ENCODE measurements at regions not wholly inside any gene's neighbourhood (a gene's known extent, or its start where the extent isn't known, plus 50 kb on each side); places are given as distances from the start of the nearest gene placed in this dataset.

DNA sequence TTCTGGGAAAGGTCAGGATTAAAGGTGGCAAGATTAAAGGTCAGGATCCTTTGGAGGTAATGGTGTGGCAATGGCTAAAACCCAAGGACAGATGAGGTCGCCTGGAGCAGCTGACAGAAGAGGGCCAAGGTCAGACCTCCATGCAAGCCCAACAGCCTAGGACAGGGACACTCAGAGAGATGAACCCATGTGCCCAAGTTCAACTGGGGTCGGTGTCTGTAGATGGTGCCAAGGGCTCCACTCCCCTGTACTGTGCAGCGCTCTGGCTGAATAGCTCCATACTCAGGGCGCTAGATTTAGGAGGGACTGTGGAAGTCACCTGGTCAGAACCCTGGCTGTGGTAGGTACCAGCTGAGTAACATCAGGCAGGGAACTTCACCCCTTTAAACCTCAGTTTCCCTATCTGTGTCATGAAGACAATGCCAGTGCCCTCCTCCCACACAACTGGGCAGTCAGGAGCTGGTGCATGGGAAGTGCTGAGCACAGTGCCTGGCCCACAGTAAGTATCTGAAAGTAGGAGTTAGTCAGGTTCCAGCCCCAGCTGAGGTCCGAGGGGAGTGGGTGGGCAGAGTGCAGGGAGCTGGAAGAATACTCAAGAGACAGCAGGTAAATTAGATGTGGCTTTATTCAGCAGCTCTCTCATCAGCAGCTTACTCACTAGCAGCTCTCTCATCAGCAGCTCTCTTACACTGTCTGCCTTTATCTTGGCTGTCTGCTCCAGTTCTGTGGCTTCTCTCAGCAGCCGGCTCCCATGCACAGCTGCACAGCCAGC is 327.1 kb downstream of the GLRX3 start:
- Histone ChIP-seq H3K4me1 (no peaks in the 10 kb centered on the region), H3K9me3 (no peaks in the 10 kb centered on the region; the same call in 2 of the 3 replicates), H3K4me3 (no peak overlapping the region), H3K27ac (no peak overlapping the region), H3K4me2 (no peak overlapping the region)
- ChIA-PET POLR2A (no interaction called here), CTCF (no interaction called here)
- TF ChIP-seq FOSB (CRISPR knock-in tag; IDR thresholded peaks at IDR 0.05) (no peak), RCOR1 (IDR thresholded peaks at IDR 0.05; ENCODE audit: low read depth, low read length) (no peak), JUN (IDR thresholded peaks at IDR 0.05) (no peak), KDM5A (IDR thresholded peaks at IDR 0.05) (no peak), TP53 (CRISPR knock-in tag; IDR thresholded peaks at IDR 0.05) (no peak), SREBF2 (IDR thresholded peaks at IDR 0.05) (no peak), EP300 (IDR thresholded peaks at IDR 0.05) (no peak), MAZ (IDR thresholded peaks at IDR 0.05; ENCODE audit: borderline replicate concordance, low read depth, low read length) (no peak), MAFK (IDR thresholded peaks at IDR 0.05; ENCODE audit: partially characterized antibody) (no peak), JUNB (IDR thresholded peaks at IDR 0.05) (no peak), HOXB5 (CRISPR knock-in tag; IDR thresholded peaks at IDR 0.05) (no peak), CEBPB (IDR thresholded peaks at IDR 0.05) (no peak), ZFP36 (IDR thresholded peaks at IDR 0.05; ENCODE audit: borderline replicate concordance, partially characterized antibody) (no peak), KDM1A (IDR thresholded peaks at IDR 0.05; ENCODE audit: low read depth) (no peak), GATA3 (IDR thresholded peaks at IDR 0.05; ENCODE audit: borderline replicate concordance) (no peak), RFX5 (IDR thresholded peaks at IDR 0.05) (no peak), HOXA7 (CRISPR knock-in tag; IDR thresholded peaks at IDR 0.05) (no peak), BHLHE40 (IDR thresholded peaks at IDR 0.05; ENCODE audit: low read depth, low read length) (no peak), HEYL (CRISPR knock-in tag; IDR thresholded peaks at IDR 0.05) (no peak)
- TF ChIP-seq, protein P1, sequence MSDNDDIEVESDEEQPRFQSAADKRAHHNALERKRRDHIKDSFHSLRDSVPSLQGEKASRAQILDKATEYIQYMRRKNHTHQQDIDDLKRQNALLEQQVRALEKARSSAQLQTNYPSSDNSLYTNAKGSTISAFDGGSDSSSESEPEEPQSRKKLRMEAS (IDR thresholded peaks at IDR 0.05): no peak
- no peak for ATAC-seq
- DNase-seq (ENCODE audit: low read depth in 1 of 2, low spot score in 1 of 2): no peak
- 5% methylated on average over 5 of the region's 6 CpGs for WGBS (ENCODE audit: missing lambda C conversion rate)
- no peak for FAIRE-seq

DNA sequence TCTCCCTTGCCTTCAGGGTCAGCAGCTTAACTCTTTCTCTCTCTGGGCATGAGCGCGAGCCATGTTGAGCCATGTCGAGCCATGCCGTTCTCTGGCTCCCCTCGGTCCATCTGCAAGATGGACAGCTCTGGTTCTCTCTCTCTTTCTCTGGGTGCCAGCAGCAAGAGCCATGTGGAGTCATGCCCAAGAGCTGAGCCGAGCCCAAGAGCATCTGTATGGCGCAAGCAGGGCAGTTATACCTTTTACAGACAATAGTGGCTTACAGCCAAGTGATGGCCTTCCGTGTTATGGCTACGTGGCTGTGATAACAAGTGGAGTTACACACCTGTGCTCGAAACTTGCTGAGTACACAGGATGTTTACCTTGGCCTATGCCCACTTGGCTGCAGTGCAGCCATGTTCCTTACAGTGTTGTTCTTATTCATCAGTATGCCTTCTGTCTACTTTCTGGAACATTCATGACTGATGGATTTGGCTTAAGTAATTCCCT is 327.7 kb downstream of the GLRX3 start:
- Histone ChIP-seq H3K4me3 (no peak overlapping the region), H3K27ac (no peak overlapping the region), H3K9me3 (no peaks in the 10 kb centered on the region; the same call in 2 of the 3 replicates), H3K4me1 (no peaks in the 10 kb centered on the region), H3K4me2 (no peak overlapping the region)
- TF ChIP-seq PHF8 (IDR thresholded peaks at IDR 0.05; ENCODE audit: borderline replicate concordance, low read depth) (no peak), FOXS1 (CRISPR knock-in tag; IDR thresholded peaks at IDR 0.05) (no peak), HOXB13 (CRISPR knock-in tag; IDR thresholded peaks at IDR 0.05; ENCODE audit: low read depth) (no peak), RAD21 (conservative IDR thresholded peaks at IDR 0.05 in 1 of 2, IDR thresholded peaks at IDR 0.05 in 1 of 2) (no peak), CBX2 (IDR thresholded peaks at IDR 0.05; ENCODE audit: borderline replicate concordance, low read depth) (no peak), HOXA7 (CRISPR knock-in tag; IDR thresholded peaks at IDR 0.05) (no peak), KDM5A (IDR thresholded peaks at IDR 0.05) (no peak), EP300 (IDR thresholded peaks at IDR 0.05) (no peak), RFX5 (IDR thresholded peaks at IDR 0.05) (no peak), ZFP36 (IDR thresholded peaks at IDR 0.05; ENCODE audit: borderline replicate concordance, partially characterized antibody) (no peak), HDAC2 (IDR thresholded peaks at IDR 0.05) (no peak), EHF (CRISPR knock-in tag; IDR thresholded peaks at IDR 0.05) (no peak), SREBF2 (IDR thresholded peaks at IDR 0.05) (no peak)
- TF ChIP-seq, protein P2, sequence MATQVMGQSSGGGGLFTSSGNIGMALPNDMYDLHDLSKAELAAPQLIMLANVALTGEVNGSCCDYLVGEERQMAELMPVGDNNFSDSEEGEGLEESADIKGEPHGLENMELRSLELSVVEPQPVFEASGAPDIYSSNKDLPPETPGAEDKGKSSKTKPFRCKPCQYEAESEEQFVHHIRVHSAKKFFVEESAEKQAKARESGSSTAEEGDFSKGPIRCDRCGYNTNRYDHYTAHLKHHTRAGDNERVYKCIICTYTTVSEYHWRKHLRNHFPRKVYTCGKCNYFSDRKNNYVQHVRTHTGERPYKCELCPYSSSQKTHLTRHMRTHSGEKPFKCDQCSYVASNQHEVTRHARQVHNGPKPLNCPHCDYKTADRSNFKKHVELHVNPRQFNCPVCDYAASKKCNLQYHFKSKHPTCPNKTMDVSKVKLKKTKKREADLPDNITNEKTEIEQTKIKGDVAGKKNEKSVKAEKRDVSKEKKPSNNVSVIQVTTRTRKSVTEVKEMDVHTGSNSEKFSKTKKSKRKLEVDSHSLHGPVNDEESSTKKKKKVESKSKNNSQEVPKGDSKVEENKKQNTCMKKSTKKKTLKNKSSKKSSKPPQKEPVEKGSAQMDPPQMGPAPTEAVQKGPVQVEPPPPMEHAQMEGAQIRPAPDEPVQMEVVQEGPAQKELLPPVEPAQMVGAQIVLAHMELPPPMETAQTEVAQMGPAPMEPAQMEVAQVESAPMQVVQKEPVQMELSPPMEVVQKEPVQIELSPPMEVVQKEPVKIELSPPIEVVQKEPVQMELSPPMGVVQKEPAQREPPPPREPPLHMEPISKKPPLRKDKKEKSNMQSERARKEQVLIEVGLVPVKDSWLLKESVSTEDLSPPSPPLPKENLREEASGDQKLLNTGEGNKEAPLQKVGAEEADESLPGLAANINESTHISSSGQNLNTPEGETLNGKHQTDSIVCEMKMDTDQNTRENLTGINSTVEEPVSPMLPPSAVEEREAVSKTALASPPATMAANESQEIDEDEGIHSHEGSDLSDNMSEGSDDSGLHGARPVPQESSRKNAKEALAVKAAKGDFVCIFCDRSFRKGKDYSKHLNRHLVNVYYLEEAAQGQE (IDR thresholded peaks at IDR 0.05): no peak
- FAIRE-seq (no peak), DNase-seq (ENCODE audit: low read depth in 1 of 2, low spot score in 1 of 2) (no peak), ATAC-seq (no peak)
- ChIA-PET CTCF (no interaction called here), POLR2A (no interaction called here)
- 34% methylated on average over 10 of the region's 10 CpGs for WGBS (ENCODE audit: missing lambda C conversion rate)

All from A549 (cell line).